HG02970 (cell line): ENCODE measurements at regions not wholly inside any gene's neighbourhood (a gene's known extent, or its start where the extent isn't known, plus 50 kb on each side); places are given as distances from the start of the nearest gene placed in this dataset.
"Not testable (repeated sequence)": the region's sequence is repeated elsewhere in the genome, so short reads cannot be mapped to it uniquely, and the experiment has no call there.

ENCODE experiments used
- ATAC-seq: cut with Tn5 transposase; IDR thresholded peaks from one replicate; pipeline ENCODE4 v1.9.1; 2021; ENCODE audit warnings: mild to moderate bottlenecking, moderate library complexity, moderate number of reproducible peaks; ENCODE audit not compliant: unreplicated experiment, low FRiP score

DNA sequence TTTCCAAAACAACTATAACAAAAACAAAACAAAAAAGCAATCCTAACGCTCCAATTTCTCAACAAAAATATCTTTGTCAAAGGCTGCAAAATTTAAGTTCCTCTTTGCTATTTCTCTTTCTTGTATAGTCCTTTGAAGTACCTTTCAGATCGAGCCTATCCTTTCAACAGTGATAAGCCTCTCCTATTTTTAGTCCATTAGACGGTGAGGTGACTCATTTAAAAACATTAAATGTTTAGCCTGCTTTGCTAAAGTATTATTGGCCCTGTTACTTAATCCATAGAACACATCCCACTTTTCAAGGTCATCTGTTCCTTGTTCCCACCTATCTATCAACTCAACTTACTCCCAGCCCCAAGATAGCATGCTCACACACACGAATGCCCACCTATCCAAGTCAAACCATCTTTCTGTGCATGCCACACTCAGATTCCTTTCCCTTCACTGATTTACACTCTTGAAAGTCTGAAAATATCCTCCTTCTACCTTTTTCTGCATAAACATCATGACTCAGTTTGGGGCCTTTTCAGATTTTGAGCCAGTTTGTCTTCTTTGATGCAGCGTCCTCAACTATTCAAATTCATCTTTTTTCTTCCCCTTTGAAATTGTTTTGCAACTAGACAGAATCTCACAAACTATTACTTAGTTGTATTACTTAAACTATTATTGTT lies 224.9 kb upstream of the TMEM229A start:
- ATAC-seq, result no peak

DNA sequence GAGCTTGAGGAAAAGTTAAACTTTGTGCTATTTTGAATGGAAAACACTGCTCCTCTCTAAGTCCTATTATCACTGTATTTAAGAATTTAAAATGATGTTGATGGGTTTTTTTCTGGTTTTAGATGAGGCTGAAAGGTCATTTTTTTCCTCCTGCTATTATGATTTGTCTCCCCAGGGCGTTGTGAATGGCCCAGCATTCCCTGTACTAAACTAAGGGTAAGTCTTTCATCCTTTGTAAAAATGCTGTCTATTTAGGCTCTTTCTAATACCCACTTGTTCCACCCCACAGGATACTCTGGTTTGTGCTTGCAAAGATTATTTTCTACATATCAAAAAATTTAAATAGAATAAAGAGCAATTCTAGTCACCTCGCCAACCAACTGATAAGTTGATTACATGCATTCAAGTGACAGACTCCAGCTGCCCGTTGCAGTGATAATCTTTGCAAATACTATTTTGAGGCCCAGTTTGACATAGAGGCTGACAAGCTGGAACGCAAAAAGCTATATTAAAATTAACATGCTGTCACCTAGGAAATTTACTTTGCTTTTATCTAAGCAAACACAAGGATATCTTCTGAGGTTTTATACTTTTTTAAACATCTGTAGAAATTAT lies 222.3 kb upstream of the TMEM229A start:
- no peak for ATAC-seq

DNA sequence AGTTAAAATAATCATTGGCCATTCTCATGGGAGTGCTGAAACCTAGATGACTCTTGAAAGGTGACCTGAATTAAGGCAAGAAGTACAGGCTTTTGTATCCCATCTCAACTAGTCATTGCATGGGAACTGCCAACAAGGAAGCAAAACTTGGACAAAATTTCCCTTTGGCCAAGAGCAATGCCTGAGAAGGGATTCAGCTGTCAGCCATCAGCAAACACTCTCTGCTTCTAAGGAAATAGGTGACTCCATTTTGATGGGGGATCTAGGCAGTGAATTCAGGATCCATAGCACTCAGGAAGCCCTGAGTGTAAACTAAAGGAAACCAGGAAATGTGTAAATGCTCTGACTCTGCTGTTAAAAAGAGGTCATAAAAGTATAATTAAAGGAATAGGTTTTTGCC lies 221.5 kb upstream of the TMEM229A start:
- no peak for ATAC-seq

DNA sequence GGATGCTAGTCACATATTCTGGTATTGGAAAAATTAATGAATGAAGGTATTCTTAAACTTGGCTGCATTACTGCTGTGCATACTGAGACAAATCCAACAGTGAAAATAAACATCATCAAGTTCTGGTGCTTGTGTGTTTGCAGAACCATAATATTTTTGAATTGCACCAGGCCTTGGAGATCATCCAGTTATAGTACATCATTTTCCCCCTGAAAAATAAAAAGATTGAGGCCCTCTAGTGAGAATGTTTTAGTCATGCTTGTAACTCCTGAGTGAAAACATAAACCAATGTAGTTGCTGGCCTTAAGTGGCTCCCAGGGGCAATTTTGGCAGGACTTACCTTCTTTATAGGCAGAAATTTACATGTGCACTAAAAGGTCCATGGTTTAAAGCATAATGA lies 218.8 kb upstream of the TMEM229A start:
- no peak for ATAC-seq

DNA sequence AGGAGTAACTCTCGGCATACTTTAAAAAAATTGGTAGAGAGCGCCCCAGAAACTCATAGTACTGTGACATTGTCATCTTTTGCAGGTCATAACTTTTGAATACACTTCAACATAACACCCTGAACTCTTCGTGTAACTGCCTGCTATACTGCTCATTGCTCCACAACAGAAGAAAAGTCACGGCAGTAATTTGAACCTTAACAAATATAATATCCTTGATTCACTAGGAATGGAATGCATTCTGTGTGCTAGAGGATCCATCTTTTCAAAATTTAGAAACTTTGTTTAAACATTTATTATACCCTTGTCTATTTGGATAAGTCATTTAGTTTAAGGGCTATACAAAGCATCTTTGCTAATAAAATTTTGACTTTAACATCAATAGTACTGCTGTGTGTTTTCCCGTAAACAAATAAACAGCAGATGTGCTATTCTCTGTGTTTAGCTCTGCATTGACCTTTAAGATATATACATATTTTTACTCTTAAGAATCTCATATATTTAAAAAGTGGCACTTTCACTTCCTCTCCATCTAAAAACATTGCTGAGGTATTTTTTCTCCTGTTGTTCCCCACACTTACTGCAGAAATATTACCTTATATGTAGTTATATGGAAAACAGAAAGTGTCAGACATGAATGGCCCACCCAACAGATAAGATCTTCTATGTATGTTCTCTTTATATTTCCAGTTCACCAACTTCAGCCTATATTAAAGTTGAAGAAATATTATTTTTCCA lies 217.6 kb upstream of the TMEM229A start:
- no peak for ATAC-seq

DNA sequence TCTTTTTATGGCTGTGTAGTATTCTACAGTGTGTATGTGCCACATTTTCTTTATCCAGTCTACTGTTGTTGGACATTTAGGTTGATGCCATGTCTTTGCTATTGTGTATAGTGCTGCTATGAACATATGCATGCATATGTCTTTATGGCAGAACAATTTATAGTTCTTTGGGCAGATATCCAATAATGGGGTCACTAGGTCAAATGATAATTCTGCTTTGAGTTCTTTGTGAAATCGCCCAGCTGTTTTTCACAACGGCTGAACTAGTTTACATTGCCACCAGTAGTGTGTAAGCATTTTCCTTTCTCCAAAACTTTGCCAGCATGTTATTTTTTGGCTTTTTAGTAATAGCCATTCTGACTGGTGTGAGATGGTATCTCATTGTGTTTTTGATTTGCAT lies 214.8 kb upstream of the TMEM229A start:
- no peak for ATAC-seq

DNA sequence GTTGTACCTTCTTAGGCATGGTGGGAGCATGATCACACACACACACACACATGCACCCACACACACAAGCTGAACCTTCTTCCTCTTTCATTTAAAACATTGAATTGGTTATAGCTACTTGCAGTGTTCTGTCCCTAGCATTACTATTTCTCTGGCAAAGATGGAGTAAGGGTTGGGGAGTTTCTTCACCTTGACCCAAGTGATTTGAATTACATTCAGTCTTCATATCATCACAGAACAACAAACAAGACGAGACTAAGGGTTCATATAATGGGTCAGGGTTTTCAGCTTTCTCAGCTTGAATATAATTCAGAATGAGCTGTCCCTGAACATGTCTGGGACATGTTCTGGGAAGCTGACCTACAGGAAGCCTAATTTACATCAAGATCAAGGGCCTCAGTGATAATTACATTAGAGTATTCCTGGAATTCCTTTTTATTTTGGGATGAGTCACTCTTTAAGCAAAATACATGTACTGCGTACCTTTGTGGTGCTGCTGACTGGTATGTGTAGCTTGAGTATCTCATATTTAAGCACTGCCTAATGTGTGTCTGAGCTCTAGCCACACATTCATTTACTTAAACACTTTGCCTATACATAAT lies 213.5 kb upstream of the TMEM229A start:
- ATAC-seq, result no peak

DNA sequence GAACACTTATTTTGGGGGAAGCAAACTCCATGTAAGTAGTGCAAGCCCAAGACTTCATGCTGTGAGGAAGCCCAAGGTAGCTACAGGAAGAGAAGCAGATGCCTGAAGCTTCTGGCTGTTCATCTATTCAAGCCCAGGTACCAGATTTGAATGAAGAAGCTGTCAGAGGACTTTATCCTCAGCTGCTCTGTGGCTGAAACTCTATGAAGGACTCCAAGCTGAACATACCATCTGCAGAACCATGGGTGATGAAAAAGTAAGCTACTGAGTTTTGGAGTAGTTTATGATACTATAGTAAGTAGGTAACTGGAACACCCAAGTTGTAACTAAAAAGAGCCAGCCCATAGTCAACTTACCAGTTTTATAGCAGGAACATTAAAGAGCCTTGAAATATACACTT lies 211.6 kb upstream of the TMEM229A start:
- not testable (repeated sequence) for ATAC-seq

DNA sequence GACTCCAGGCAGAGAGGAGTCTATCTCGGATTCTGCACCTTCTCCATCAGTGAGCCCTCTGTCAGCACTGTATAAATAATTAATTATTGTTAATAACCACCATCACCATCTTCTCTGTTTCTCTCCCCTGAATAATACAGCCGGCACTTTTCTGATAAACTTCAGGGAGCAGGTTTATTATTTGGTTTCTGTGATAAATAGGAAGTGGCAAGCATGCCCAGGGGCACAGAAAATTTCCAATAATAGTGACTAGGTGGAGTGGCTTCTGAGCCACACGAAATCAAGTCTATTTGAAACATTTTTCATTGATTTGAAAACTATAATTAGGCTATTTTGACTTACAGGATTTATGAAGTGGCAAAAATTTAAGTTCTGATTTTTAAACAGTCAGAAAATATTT lies 186.8 kb upstream of the TMEM229A start:
- no peak for ATAC-seq

DNA sequence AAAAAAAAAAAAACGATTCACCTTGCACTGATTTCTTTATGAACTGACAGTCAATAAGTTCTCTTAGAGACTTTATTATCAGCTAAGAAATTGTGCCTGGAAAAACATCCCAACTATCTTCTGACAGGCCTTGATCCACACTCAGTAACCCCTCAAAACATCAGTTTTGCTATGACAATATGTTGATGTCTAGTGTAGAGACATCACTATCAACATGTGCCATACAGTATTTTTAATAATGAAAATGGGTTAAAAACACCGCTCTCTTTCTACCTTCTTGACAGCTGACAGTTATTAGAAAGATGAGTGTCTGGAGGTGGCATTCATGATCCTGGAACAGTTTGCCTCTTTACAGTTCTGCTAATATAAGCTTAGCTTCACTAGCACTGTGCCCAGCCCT lies 175.8 kb upstream of the TMEM229A start:
- no peak for ATAC-seq

DNA sequence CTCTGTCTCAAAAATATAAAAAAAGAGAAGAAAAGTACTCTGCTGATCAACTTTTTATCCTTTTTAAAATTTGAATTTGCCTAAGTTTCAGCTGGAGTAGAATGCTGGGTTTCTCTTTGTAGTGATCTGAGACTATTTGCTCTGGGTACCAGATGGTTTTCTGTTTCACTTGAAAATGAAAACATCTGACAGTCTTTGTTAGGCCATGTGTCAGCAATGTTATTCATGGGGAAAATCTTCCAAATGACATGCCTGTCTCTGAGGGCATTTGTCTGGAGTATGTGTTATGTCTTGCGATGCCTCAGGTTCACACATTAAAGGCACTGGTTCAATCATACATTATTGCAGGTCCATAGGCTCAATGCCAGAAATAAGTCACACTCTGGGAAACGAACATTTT lies 175.3 kb upstream of the TMEM229A start:
- ATAC-seq, result no peak

DNA sequence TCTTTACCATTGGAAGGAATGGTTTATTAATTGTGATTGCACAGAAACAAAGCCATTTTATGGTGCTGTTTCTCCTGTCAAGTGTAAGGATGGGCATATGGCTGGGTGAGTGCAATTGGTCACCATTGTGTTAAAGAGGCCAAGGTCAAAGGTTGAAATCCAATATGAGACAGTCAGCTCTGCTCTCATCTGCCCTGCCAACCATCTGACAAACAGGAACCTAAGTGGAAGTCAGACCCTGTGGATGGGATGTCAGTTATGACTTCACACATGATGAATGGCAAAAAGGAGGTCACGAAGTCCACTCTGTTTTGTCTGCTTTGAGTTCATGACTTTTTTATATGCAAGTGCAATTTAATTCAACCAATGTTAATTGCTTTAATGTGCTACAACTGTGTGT lies 172.7 kb upstream of the TMEM229A start:
- no peak for ATAC-seq

DNA sequence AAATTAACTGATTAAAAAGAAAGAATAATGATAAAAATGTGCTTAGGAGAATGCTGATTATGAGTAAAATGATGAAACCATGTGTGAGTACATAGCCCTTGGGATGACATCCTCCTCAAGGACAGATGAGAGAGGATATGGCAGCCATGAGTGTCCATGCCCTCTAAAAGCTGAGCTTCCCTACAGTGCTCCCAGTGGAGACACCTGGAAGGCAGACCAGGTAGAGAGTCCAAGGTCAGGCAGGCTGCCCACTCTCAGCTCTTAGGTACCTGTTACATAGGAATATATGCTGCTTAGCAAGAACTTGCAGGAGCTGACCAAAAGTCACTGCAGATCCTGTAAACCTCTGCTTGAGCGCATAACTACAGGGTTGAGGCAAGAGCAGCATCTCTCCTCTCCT lies 169.7 kb upstream of the TMEM229A start:
- ATAC-seq, result no peak

DNA sequence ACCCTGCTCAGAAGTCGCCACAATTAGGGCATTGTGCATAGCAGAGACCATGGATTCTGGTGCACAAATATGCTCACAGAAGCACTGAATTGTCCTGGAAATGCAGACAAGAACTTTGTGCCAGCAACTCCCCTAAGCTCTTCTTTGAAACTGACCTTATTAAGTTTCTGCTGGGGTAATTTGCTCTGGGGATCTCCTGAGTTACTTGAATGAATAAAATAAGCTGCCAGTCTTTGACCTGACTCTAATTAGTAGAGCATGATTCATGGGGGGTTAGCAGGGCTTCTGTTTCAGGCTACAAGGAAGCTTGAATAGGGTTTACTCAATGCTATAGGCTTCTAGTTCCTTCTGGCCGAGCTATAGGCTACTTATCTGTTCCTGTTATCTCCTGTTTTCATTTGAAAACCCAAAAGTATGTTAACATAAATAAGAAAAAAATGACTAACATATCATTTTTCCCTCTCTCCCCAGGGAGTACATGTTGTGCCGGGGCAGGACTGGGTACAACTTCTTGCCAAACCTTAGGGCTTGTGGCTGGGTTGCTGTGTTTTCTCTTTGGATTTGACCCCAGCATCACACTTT lies 169.0 kb upstream of the TMEM229A start:
- no peak for ATAC-seq

DNA sequence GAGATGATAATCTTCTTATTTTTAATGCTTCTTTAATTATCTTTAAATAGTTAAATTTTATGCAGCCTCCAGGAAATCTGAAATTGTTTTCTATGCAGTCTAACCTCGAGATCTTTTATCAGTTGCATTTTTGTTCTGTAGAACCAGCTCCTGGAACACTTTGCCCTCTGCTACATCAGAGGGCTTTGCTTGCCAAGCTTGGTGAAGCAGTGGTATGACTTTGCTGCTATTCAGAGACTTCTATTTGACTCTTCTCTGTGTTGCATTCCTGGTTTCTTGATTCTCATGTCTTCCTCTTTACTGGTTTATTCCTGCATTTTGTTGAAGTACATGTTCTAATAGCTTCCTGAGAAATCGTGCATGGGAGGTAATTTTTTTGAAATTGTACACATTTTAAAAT lies 163.7 kb upstream of the TMEM229A start:
- no peak for ATAC-seq

DNA sequence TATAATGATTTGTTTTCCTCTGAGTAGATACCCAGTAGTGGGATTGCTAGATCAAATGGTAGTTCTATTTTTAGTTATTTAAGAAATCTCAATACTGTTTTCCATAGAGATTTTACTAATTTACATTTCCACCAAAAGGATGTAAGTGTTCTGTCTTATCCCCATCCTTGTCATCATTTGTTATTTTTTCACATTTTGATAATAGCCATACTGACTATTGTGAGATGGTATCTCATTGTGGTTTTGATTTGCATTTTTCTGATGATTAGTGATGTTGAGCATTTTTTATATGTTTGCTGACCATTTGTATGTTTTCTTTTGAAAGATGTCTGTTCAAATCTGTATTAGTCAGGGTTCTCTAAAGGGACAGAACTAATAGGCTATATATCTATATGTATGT lies 160.0 kb upstream of the TMEM229A start:
- ATAC-seq, result no peak

DNA sequence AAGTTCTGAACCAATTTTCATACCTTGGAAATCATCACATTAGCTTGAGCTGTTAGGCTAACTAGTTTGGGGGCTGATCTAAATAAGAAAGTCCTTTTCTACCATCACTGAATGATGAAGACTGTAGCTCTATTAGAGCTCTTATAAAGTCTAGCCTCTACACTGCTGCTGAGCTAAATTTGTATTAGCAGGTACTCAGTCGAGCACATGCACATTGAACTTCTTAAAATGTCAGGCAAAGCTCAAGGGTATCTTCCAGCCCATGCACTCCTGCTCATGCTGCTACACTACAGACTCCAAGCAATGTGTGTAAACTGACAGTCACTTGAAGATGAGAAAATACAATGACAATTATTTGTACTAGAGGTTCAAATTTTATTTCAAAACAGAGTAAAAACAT lies 158.8 kb upstream of the TMEM229A start:
- no peak for ATAC-seq

DNA sequence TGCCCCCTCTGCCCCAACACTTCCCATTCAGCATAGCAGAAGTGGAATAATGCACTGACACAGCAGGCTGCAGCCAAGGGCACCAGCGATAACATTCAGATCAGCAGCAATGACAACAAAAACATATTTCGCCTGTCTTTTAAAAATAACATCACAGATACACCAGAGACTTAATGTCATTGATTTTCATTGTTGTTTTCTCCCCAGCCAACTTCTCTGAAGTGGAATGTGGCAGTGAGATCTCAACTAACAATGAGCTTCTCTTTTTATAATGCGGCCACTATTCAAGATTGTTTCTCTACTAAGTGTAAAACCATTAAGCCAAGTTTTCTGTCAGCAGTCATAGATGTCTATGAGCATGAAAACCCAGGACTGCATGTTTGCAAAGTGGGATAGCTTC lies 158.2 kb upstream of the TMEM229A start:
- no peak for ATAC-seq

DNA sequence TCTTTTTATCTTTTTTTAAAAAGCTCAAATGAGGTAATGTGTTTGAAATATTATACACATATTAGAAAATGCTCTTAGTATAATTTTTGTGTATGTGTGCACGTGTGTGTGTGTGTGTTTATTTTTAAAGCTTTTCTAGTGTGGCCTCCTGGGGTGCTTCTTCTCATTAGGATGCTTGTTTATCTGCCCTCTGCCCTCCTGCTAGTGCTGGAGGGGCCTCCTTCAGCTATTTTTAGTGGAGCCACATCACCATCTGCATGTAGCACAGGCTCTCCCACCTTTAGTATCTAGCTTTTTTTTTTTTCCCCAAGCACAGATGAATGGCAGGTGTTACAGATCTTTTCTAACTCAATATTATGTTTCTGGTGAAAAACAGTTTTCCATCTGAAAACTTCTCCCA lies 155.7 kb upstream of the TMEM229A start:
- no peak for ATAC-seq

DNA sequence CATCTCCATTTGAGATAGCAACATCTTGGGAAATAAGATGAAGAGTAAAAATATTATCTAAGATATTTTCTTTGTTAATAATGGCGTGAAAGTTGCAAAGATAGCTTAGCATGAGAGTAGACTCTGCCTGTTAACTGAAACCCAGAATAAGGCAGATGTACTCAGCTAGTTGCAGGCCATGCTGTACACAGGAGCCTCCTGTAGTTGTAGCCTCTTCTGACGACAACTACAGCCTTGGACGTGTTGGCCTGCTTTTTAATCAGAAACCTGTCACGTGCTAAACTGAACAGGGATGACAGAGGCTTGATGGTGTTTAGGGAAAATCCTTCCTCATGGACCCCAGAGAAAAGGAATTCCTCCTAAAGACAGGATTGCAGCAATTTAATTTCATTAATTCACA lies 155.1 kb upstream of the TMEM229A start:
- no peak for ATAC-seq

DNA sequence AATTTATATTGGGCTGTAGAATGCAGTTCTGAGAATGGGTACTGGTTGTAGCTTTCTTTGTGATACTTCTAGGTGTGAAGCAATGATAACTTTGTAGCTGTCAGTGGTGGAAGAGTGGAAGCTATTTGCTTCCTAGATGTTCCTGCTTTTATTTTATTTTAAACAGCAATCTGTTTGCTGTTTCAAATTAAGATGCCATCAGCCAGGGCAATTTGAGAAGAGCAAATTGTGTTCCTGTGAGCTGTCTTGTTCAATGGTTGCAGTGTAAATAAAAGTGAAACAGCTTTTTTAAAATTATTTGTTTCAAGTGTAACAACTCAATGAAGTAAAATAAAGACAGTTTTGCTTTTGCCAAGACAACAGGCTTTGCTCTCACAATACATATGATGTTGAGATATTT lies 150.8 kb upstream of the TMEM229A start:
- ATAC-seq, result no peak
